HG02884 (cell line): ENCODE measurements at regions not wholly inside any gene's neighbourhood (a gene's known extent, or its start where the extent isn't known, plus 50 kb on each side); places are given as distances from the start of the nearest gene placed in this dataset.

Source experiments
- ATAC-seq: cut with Tn5 transposase; IDR thresholded peaks from one replicate; pipeline ENCODE4 v1.9.1; 2021; ENCODE audit warnings: mild to moderate bottlenecking, moderate library complexity; ENCODE audit not compliant: unreplicated experiment

GRCh38 chr9:81841333-81841732, 86.9 kb upstream of the SPATA31D4 start:
- ATAC-seq, result no peak

DNA sequence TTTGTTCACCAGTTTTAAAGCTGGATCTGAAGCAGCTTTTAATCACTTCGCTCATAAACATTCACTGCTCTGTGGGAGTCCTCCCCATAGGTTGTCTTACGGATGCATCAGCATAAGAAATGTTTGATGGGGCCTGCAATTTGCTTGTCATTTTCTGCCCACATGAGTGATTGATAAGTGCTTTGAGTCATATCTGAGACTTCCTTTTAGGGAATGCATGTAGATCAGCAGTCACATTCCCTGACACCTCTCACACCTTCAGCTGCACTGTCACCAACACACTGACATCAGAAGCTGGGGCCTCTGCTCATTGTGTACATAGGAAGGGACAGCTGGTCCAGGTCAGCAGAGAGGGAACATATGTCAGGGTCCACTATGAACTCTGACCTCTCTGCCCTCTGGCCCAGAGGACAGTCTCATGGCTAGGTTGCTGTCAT, 84.1 kb upstream of the SPATA31D4 start:
- no peak for ATAC-seq

GRCh38 chr9:81847181-81847915, 80.9 kb upstream of the SPATA31D4 start:
- no peak for ATAC-seq

- ATAC-seq, result no peak
Observed at GRCh38 chr9:81848472-81848871, 79.8 kb upstream of the SPATA31D4 start.

GRCh38 chr9:81849631-81850259, 78.5 kb upstream of the SPATA31D4 start:
- no peak for ATAC-seq

GRCh38 chr9:81850724-81851123, 77.5 kb upstream of the SPATA31D4 start:
- ATAC-seq, result no peak

- no peak for ATAC-seq
Observed at GRCh38 chr9:81851340-81851739, 76.9 kb upstream of the SPATA31D4 start.

DNA sequence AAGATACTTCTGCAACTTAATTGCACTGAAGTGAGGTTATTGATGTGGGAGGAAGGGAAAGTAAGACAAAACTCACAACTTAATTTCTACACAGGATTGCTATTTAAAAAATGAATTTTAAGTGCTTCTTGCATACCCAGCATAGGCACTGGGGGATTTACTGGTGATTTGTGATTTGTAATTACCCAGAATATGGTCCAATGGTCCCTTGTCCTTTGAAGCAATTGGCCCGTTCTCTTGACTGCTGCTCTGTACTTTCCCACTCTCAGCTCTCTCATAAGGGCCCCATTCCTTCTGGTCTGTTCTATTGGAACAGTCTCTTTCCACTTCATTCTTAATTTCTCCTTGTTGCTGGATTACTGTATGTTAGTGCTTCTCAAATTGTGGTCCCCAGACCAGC, 75.4 kb upstream of the SPATA31D4 start:
- no peak for ATAC-seq

GRCh38 chr9:81855538-81855937, 72.7 kb upstream of the SPATA31D4 start:
- no peak for ATAC-seq

- no peak for ATAC-seq
Observed at GRCh38 chr9:81858657-81859430, 69.4 kb upstream of the SPATA31D4 start.

- ATAC-seq, result no peak
Observed at GRCh38 chr9:81860581-81860980, 67.6 kb upstream of the SPATA31D4 start.

DNA sequence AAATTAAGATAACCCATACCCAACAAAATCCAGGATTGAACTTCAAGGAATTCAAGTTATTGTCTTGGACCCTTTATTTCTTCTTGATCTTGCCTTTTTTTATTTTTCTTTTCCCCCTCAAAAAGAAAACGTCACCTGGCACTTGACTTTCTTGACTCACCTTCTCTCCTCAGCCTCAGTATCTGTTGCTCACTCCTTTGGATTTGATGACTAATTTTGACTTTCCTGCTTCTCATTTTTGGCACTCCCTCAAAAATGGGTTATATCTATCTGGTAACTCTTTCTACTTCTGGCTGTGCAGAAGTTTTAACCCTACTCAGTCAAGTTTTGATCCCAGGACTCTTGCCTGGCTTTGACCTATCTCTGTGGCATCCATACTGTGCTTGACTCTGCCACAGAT, 66.6 kb upstream of the SPATA31D4 start:
- no peak for ATAC-seq

DNA sequence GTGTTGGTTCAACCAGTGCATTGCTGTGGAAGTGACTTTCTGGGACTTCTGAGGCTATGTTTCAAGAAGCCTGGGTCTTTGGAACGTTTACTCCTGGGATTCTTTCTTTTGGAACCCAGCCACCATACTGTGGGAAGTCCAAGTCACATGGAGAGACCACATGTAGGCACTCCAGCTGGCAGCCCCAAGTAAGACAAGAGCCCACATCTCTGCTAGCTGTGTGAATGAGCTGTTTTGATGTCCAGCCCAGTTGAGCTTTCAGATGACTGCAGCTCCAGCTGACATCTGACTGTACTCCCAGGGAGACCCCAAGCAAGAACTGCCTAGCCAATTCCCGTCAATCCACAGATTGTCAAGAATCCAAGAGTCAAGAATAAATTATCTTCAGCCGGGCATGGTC, 60.1 kb upstream of the SPATA31D4 start:
- no peak for ATAC-seq

- no peak for ATAC-seq
Observed at GRCh38 chr9:81871695-81872094, 56.5 kb upstream of the SPATA31D4 start.

GRCh38 chr9:81874250-81874649, 54.0 kb upstream of the SPATA31D4 start:
- ATAC-seq, result no peak

GRCh38 chr9:81874931-81875330, 53.3 kb upstream of the SPATA31D4 start:
- no peak for ATAC-seq

- no peak for ATAC-seq
Observed at GRCh38 chr9:81877047-81877446, 51.2 kb upstream of the SPATA31D4 start.
